Bronchial epithelial cell (primary cell): ENCODE measurements at regions not wholly inside any gene's neighbourhood (a gene's known extent, or its start where the extent isn't known, plus 50 kb on each side); places are given as distances from the start of the nearest gene placed in this dataset.

Experiments
- DNase-seq: peaks from one replicate; pipeline ENCODE4 v3.0.0-alpha.2; 2010; ENCODE audit warnings: low read depth
- FAIRE-seq: peaks from 2 replicates; lab custom pipeline; 2011; peaks lifted over from hg19 to GRCh38; lab: Jason Lieb, UNC
- H3K27me3 ChIP-seq: 2 replicates; pipeline ENCODE4 v1.5.1; 2011; ENCODE audit warnings: low read length; ENCODE audit not compliant: control insufficient read depth, insufficient read depth
- H3K36me3 ChIP-seq: 2 replicates; pipeline ENCODE4 v1.5.1; 2011; ENCODE audit warnings: low read length; ENCODE audit not compliant: control insufficient read depth, insufficient read depth
- H3K4me3 ChIP-seq: 2 replicates; pipeline ENCODE4 v1.5.1; 2011; ENCODE audit warnings: mild to moderate bottlenecking, low read depth, low read length, control low read depth
- TF ChIP-seq, protein P1 (sequence below): IDR thresholded peaks from 2 replicates; pipeline ENCODE4 v1.5.1; 2011; ENCODE audit warnings: mild to moderate bottlenecking, moderate library complexity, low read length, control low read depth, inconsistent platforms; ENCODE audit not compliant: insufficient read depth, severe bottlenecking

DNA sequence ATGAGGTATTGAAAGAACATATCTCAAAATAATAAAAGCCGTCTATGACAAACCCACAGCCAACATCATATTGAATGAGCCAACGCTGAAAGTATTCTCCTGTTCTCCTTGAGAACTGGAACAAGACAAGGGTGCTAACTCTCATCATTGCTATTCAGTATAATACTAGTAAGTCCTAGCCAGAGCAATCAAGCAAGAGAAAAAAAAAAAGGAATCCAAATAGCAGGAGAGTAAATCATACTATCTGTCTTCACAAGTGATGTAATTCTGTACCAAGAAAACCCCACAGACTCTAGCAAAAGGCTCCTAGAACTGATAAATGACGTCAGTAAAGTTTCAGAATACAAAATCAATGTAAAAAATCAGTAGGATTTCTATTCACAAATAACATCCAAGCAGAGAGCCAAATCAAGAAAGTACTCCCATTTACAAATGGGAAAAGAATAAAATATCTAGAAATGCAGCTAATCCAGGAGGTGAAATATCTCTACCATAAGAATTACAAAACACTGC, 1632.8 kb downstream of the NCAM2 start:
- FAIRE-seq (no peak), DNase-seq (no peak)
- Histone ChIP-seq H3K4me3 (no peak overlapping the region), H3K36me3 (no peaks in the 10 kb centered on the region), H3K27me3 (no peaks in the 10 kb centered on the region)
- TF ChIP-seq, protein P1, sequence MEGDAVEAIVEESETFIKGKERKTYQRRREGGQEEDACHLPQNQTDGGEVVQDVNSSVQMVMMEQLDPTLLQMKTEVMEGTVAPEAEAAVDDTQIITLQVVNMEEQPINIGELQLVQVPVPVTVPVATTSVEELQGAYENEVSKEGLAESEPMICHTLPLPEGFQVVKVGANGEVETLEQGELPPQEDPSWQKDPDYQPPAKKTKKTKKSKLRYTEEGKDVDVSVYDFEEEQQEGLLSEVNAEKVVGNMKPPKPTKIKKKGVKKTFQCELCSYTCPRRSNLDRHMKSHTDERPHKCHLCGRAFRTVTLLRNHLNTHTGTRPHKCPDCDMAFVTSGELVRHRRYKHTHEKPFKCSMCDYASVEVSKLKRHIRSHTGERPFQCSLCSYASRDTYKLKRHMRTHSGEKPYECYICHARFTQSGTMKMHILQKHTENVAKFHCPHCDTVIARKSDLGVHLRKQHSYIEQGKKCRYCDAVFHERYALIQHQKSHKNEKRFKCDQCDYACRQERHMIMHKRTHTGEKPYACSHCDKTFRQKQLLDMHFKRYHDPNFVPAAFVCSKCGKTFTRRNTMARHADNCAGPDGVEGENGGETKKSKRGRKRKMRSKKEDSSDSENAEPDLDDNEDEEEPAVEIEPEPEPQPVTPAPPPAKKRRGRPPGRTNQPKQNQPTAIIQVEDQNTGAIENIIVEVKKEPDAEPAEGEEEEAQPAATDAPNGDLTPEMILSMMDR = no peak

DNA sequence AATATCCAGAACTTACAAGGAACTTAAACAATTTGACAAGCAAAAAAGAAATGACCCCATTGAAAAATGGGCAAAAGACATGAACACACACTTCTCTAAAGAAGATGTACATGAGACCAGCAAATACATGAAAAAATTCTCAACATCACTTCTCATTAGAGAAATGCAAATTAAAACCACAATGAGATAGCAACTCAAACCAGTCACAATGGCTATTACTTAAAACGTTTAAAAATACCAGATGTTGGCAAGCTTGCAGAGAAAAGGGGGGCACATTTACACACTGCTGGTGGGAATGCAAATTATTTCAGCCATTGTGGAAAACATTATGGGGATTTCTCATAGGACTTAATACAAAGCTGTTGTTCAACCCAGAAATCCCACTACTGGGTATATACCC, 1634.0 kb downstream of the NCAM2 start:
- H3K27me3 ChIP-seq = no peaks in the 10 kb centered on the region
- no peaks in the 10 kb centered on the region for H3K36me3 ChIP-seq
- TF ChIP-seq, protein P1 = no peak
- DNase-seq (no peak), FAIRE-seq (no peak)
- no peak overlapping the region for H3K4me3 ChIP-seq

DNA sequence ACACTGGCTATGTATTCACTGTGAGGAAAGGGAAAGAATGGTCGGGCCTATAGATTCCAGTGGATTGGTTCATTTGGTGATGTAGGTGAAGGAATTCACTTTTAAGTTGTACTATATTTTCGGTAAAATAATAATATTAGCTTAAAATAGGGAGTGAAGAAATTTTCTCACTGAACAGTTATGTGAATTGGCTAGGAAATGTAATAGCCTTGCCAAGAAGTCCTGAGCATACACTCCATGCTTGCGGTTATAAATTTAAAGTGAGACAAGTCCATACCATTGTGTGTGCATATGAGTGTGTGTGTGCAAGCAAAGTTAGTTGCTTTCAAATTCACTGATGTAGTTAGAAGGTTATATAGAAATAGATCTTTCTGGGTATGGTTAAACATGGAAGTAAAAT, 1651.0 kb downstream of the NCAM2 start:
- Histone ChIP-seq H3K27me3 (no peaks in the 10 kb centered on the region), H3K36me3 (no peaks in the 10 kb centered on the region), H3K4me3 (no peak overlapping the region)
- TF ChIP-seq, protein P1 = no peak
- no peak for DNase-seq
- FAIRE-seq = no peak

DNA sequence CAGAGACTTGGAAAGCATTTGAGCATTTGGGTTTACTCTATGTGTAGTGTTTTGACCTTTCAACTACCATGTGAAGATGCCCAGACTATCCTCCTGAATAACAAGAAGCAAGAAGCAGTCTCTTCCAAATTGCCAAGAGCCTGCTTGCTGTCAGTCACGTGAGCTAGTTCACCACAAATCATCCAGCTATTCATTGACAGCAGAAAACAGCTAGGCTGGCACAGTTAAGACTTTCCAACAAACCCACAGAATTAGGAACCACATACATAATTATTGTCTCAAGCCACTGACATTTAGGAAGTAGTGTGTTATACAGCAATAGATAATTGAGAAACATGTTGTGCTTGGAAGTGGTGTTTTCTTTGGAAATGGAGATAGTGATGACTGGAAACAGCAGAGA, 1652.0 kb downstream of the NCAM2 start:
- Histone ChIP-seq H3K27me3 (no peaks in the 10 kb centered on the region), H3K36me3 (no peaks in the 10 kb centered on the region), H3K4me3 (no peak overlapping the region)
- TF ChIP-seq, protein P1 = no peak
- DNase-seq (no peak), FAIRE-seq (no peak)

DNA sequence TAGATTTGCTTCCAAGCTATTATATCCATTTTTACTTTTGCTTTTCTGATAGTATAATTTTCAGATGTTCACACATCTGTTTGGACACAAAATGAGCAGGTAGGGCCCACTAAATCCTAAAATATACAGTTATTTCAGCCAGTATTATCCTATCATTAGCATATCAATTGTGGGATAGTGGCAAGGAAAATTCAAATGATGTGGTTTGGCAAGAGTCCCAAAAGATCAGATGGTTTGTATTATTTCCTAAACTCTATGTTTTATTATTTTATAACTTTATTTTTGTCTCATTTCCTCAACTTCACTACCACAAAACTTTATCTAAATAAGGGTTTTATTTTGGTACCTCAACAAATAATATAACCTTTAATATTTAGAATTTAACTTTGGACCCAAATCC, 1659.6 kb downstream of the NCAM2 start:
- Histone ChIP-seq H3K4me3 (no peak overlapping the region), H3K36me3 (no peaks in the 10 kb centered on the region), H3K27me3 (no peaks in the 10 kb centered on the region)
- FAIRE-seq (no peak), DNase-seq (no peak)
- TF ChIP-seq, protein P1 = no peak

DNA sequence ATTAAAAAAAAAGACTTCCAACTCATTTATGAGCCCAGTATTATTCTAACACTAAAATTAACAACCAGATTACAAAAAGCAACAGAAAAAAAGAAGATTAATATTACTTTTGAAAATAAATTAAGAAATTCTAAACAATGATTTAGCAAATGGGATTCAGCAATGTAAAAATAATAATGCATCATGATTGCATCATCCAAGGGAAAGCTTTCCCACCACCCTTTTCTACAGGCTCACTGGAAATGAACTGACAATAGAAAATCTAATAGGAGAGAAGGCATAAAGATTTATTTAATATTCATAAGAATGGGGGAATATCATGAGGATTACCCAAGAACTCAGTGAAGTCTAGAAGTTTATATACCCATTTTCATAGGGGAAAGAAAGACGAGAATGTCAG, 1671.9 kb downstream of the NCAM2 start:
- FAIRE-seq (no peak), DNase-seq (no peak)
- TF ChIP-seq, protein P1 = no peak
- no peak overlapping the region for H3K4me3 ChIP-seq
- H3K27me3 ChIP-seq = no peaks in the 10 kb centered on the region
- H3K36me3 ChIP-seq = no peaks in the 10 kb centered on the region
